Peyer's patch (tissue), 4 donors: ENCODE measurements at regions not wholly inside any gene's neighbourhood (a gene's known extent, or its start where the extent isn't known, plus 50 kb on each side); places are given as distances from the start of the nearest gene placed in this dataset.

Experiments
- DNase-seq, 3 donors: peaks; one replicate each; pipeline ENCODE4 v3.0.0-alpha.2; 2017 to 2019
- H3K27ac ChIP-seq, 4 donors: fragments of 200-600 bp; sonication (generic); one replicate each; pipeline ENCODE4 v1.5.1; 2016 to 2019
- H3K27me3 ChIP-seq, 2 donors: fragments of 200-600 bp; sonication (generic); one replicate each; pipeline ENCODE4 v1.5.1; 2019
- H3K36me3 ChIP-seq, 3 donors: fragments of 200-600 bp; sonication (generic); one replicate each; pipeline ENCODE4 v1.5.1; 2016 to 2019
- H3K4me1 ChIP-seq, 4 donors: fragments of 200-600 bp; sonication (generic); one replicate each; pipeline ENCODE4 v1.5.1; 2016 to 2019
- H3K4me3 ChIP-seq, 4 donors: fragments of 200-600 bp; sonication (generic); 1 replicate in 3 of 4; 2 replicates in 1 of 4; pipeline ENCODE4 v1.5.1; 2016 to 2019; ENCODE audit warnings: mild to moderate bottlenecking in 1 of 4
- H3K9me3 ChIP-seq, 4 donors: fragments of 200-600 bp; sonication (generic); one replicate each; pipeline ENCODE4 v1.5.1; 2016 to 2019; ENCODE audit warnings: mild to moderate bottlenecking in 1 of 4
- POLR2A ChIP-seq, 2 donors: fragments of 450-650 bp; IDR thresholded peaks; one replicate each; pipeline ENCODE4 v1.5.1; 2017; ENCODE audit warnings: antibody characterized with exemption in 2 of 2, mild to moderate bottlenecking in 2 of 2, moderate library complexity in 2 of 2
- TF ChIP-seq, protein P1 (sequence below), 6 experiments: fragments of 450-650 bp in 4 of 6; fragments of 200-600 bp in 2 of 6; sonication (generic) in 1 of 6; IDR thresholded peaks; one replicate each; pipeline ENCODE4 v1.5.1; 2017 to 2019; ENCODE audit warnings: antibody characterized with exemption in 6 of 6, mild to moderate bottlenecking in 3 of 6, moderate library complexity in 1 of 6

DNA sequence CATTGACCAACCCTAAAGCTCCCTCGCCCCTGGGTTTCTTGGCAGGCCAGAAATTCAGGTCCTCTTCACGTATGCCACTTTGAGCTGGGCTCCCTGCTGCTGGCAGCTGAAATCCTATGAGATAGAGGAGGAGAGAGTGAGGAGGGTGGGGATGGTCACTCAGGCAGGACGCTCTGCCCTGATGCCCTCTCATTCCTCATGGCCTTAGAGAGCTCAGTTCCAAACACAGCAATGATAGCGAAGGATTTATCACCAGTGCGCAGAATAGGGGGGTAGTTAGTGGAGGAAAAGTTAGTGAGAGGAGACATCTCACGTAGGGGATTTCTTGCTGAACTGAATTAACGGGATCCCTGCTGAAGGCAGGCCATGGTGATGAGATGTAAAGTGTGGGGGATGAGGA is 84.2 kb upstream of the PMEPA1 start:
- TF ChIP-seq POLR2A (IDR thresholded peaks at IDR 0.05): no peak
- TF ChIP-seq, protein P1, sequence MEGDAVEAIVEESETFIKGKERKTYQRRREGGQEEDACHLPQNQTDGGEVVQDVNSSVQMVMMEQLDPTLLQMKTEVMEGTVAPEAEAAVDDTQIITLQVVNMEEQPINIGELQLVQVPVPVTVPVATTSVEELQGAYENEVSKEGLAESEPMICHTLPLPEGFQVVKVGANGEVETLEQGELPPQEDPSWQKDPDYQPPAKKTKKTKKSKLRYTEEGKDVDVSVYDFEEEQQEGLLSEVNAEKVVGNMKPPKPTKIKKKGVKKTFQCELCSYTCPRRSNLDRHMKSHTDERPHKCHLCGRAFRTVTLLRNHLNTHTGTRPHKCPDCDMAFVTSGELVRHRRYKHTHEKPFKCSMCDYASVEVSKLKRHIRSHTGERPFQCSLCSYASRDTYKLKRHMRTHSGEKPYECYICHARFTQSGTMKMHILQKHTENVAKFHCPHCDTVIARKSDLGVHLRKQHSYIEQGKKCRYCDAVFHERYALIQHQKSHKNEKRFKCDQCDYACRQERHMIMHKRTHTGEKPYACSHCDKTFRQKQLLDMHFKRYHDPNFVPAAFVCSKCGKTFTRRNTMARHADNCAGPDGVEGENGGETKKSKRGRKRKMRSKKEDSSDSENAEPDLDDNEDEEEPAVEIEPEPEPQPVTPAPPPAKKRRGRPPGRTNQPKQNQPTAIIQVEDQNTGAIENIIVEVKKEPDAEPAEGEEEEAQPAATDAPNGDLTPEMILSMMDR (IDR thresholded peaks at IDR 0.05): no peak
- Histone ChIP-seq H3K9me3 (no peaks in the 10 kb centered on the region), H3K36me3 (no peaks in the 10 kb centered on the region), H3K4me3 (no peak overlapping the region), H3K27me3 (no peaks in the 10 kb centered on the region), H3K27ac (no peak overlapping the region), H3K4me1 (no peaks in the 10 kb centered on the region)
- DNase-seq: no peak

DNA sequence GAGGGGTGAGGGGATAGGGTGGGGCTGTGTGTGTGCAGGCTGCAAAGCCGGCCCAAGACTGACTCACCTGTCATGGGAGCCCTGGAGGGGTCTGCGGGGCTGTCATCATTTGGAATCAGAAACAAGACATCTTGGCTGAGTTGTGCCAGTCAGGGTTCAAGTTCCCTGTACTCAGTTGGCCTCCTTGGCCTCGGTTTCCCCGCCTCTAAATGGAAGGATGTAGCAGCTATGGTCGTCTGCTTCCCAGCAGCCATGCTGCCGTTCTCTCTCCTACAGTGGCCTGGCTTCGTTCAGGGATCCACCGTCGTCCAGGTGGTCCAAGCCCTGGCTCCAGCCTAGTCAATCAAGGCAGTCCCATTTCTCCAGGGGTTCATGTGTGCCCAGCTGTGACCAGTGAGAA is 83.6 kb upstream of the PMEPA1 start:
- Histone ChIP-seq H3K36me3 (no peaks in the 10 kb centered on the region), H3K4me3 (no peak overlapping the region), H3K27me3 (no peaks in the 10 kb centered on the region), H3K4me1 (no peaks in the 10 kb centered on the region), H3K27ac (no peak overlapping the region), H3K9me3 (no peaks in the 10 kb centered on the region)
- no peak for DNase-seq
- TF ChIP-seq POLR2A (IDR thresholded peaks at IDR 0.05): no peak
- TF ChIP-seq, protein P1 (IDR thresholded peaks at IDR 0.05): no peak

DNA sequence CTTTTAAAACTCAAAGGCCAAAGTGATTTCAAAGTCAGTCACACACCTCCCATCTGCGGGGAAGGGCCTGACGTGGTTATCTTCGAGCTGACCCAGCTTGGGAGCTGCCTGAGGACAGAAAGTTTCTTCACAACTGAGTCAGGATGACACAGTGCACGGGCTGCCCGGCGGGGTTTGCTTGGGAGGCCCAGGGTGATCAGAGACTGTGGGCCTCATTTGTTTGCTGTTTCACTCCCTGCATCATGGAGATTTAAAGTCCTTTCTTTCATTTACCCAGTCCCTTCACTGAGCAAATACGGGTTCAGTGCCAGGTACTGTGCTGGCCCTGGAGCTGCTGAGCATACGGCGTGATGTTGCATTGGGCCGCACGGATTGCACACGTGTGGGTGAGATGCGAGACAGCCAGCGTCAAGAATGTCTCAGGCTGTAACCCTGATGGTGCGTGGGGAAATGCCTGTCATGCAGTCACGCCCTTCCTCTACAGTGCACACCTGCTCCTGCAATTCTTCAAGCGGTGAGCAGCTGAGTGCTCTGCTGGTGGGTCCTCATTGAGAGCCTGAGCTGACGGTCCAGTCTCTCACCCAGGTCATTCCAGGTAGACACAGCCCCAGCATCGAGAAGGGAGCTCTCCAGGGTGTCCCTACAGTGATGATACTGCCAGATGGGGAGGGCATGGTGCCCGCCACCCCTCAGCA is 82.7 kb upstream of the PMEPA1 start:
- Histone ChIP-seq H3K36me3 (no peaks in the 10 kb centered on the region), H3K4me3 (no peak overlapping the region), H3K4me1 (no peaks in the 10 kb centered on the region), H3K27ac (no peak overlapping the region), H3K27me3 (no peaks in the 10 kb centered on the region), H3K9me3 (no peaks in the 10 kb centered on the region)
- TF ChIP-seq, protein P1 (IDR thresholded peaks at IDR 0.05): no peak
- no peak for TF ChIP-seq POLR2A (IDR thresholded peaks at IDR 0.05)
- no peak for DNase-seq

DNA sequence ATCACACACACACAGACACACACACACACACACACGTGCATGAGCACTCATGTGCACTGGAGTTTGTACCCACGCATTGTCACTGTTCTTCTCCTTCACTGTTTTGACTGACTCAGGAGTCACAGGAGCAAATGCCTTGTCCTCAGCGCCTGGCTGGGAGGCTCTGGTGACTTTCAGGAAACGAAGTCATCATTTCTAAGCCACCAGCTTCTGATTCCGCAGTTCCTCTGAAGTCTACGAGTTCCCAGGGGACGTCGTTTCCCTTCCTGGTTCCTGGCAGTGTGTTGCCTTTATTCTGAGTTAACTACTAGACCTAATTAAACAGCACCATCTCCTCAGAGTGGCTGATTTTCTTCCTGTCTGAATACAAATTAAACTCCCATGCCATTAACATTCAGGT is 82.2 kb upstream of the PMEPA1 start:
- no peaks in the 10 kb centered on the region for H3K9me3 ChIP-seq
- TF ChIP-seq, protein P1 (IDR thresholded peaks at IDR 0.05): no peak
- no peak for TF ChIP-seq POLR2A (IDR thresholded peaks at IDR 0.05)
- no peaks in the 10 kb centered on the region for H3K4me1 ChIP-seq
- no peaks in the 10 kb centered on the region for H3K27me3 ChIP-seq
- H3K27ac ChIP-seq: no peak overlapping the region
- H3K36me3 ChIP-seq: no peaks in the 10 kb centered on the region
- no peak for DNase-seq
- H3K4me3 ChIP-seq: no peak overlapping the region

DNA sequence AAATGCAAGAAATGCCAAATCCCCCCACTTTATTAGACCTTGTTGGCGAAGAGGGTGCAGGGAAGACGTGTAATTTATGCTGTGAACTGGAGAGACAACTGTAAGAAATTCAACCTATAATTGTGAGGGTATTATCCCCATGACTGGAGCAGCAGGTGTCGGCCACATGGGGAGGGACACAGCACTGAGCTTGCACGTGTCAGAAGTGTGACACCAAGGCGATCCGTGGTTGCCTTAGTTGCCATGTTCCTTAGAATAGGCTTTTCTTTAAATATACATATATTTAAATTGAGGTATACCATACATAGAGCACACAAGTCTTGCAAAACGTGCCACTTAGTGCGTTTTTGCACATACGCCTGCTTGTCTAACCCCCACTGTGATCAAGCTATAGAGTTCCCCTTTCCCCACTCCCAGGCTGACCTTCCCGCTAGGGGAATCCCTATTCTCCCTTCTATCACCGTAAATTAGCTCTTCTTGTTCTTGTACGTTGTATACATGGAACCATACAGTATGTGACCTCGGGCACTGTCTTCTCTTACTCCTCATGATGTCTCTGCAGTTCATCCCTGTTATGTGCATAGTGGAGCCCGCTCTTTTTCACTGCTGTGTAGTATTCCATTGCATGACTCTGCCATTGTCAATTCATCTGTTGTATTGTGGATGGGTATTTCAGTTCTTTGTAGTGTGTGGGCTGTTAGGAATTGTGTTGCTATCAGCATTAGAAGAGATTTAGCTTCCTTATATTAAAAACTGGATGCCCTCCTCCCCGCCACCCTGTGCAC is 81.6 kb upstream of the PMEPA1 start:
- DNase-seq: no peak
- TF ChIP-seq POLR2A (IDR thresholded peaks at IDR 0.05): no peak
- TF ChIP-seq, protein P1 (IDR thresholded peaks at IDR 0.05): no peak
- Histone ChIP-seq H3K27ac (no peak overlapping the region), H3K4me3 (no peak overlapping the region), H3K9me3 (no peaks in the 10 kb centered on the region), H3K4me1 (no peaks in the 10 kb centered on the region), H3K36me3 (no peaks in the 10 kb centered on the region), H3K27me3 (no peaks in the 10 kb centered on the region)
